Stomach (tissue), 8 donors: ENCODE measurements at regions not wholly inside any gene's neighbourhood (a gene's known extent, or its start where the extent isn't known, plus 50 kb on each side); places are given as distances from the start of the nearest gene placed in this dataset.

Experiments
- DNase-seq, 2 donors: peaks; one replicate each; pipeline versions ENCODE4 v3.0.0 to v3.0.0-alpha.2; 2013 to 2019
- H3K27ac ChIP-seq, 5 donors: fragments of 200-600 bp in 4 of 5; sonication (generic) in 4 of 5; one replicate each; pipeline ENCODE4 v1.5.1; 2013 to 2019; ENCODE audit warnings: mild to moderate bottlenecking in 1 of 5, moderate library complexity in 1 of 5
- H3K27me3 ChIP-seq, 3 donors: fragments of 200-600 bp; sonication (generic); one replicate each; pipeline ENCODE4 v1.5.1; 2017 to 2019; ENCODE audit warnings: mixed run types in 1 of 3
- H3K36me3 ChIP-seq, 4 donors: fragments of 200-600 bp; sonication (generic); 1 replicate in 3 of 4; 2 replicates in 1 of 4; pipeline ENCODE4 v1.5.1; 2016 to 2019
- H3K4me1 ChIP-seq, 4 donors: fragments of 200-600 bp; sonication (generic); one replicate each; pipeline ENCODE4 v1.5.1; 2016 to 2019
- H3K4me3 ChIP-seq, 4 donors: fragments of 200-600 bp; sonication (generic) in 3 of 4; one replicate each; pipeline ENCODE4 v1.5.1; 2016 to 2019; ENCODE audit warnings: mild to moderate bottlenecking in 1 of 4
- H3K9me3 ChIP-seq, 4 donors: fragments of 200-600 bp; sonication (generic); one replicate each; pipeline ENCODE4 v1.5.1; 2016 to 2019
- EP300 ChIP-seq: sonication (generic); formaldehyde crosslinking; IDR thresholded peaks from one replicate; pipeline ENCODE4 v1.6.1; 2017; ENCODE audit warnings: antibody characterized with exemption
- POLR2A ChIP-seq, 4 donors: fragments of 450-650 bp; IDR thresholded peaks; one replicate each; pipeline ENCODE4 v1.6.1; 2016; ENCODE audit warnings: antibody characterized with exemption in 4 of 4, control low read depth in 2 of 4, mild to moderate bottlenecking in 1 of 4, moderate library complexity in 1 of 4
- POLR2AphosphoS5 ChIP-seq, 3 donors: sonication (generic); formaldehyde crosslinking; IDR thresholded peaks; one replicate each; pipeline ENCODE4 v1.6.1; 2016; ENCODE audit warnings: antibody characterized with exemption in 3 of 3
- WGBS, 5 donors: extraction: QIAGEN DNeasy Blood & Tissue Kit in 3 of 5; methylation state at CpG; one replicate each; pipeline versions ENCODE4 v1.1.5 to v1.1.7; 2013 to 2018; 5-methylcytosine and 5-hydroxymethylcytosine counted together
- intact Hi-C: fragments of 100-400 bp; cut with DNase I; formaldehyde crosslinking; loops from one replicate; pipeline ENCODE4 v1.15.1; 2023; ENCODE audit warnings: low total_unique reads
- TF ChIP-seq, protein P1 (sequence below), 7 experiments: fragments of 450-650 bp in 4 of 7; fragments of 200-600 bp in 3 of 7; sonication (generic) in 3 of 7; IDR thresholded peaks; one replicate each; pipeline ENCODE4 v1.5.1; 2016 to 2019; ENCODE audit warnings: antibody characterized with exemption in 7 of 7, control low read depth in 2 of 7, mild to moderate bottlenecking in 1 of 7
- donor health status: healthy with polysubstance abuse.
- donor health status: Bipolar disorder and iron deficiency.
- donor health status: healthy.

DNA sequence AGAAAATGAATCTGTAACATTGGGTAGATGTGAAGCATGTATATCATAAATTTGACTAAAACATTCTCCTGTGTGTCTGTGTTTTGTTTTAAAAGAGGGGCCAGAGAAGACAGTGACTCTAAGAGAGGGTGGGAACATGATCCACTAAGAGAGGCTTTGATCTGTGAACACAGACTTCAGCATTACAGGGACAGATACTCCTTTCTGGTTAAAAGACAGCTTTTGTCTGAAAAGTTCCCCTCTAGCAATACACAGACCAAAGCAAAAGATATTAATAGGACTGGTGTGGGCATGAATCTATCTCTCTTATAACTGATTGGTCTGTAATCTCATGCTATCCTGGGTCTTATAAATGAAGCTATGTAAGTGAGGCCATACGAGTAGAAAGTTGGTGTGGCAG, 150.9 kb downstream of the NUDT12 start:
- no peaks in the 10 kb centered on the region for H3K36me3 ChIP-seq
- H3K4me1 ChIP-seq, result no peaks in the 10 kb centered on the region
- no peaks in the 10 kb centered on the region for H3K27me3 ChIP-seq
- no peaks in the 10 kb centered on the region for H3K9me3 ChIP-seq
- intact Hi-C loops, result no loop called here
- no peak overlapping the region for H3K27ac ChIP-seq
- TF ChIP-seq EP300 (no peak), POLR2AphosphoS5 (IDR thresholded peaks at IDR 0.05) (no peak), POLR2A (IDR thresholded peaks at IDR 0.05) (no peak)
- TF ChIP-seq, protein P1, sequence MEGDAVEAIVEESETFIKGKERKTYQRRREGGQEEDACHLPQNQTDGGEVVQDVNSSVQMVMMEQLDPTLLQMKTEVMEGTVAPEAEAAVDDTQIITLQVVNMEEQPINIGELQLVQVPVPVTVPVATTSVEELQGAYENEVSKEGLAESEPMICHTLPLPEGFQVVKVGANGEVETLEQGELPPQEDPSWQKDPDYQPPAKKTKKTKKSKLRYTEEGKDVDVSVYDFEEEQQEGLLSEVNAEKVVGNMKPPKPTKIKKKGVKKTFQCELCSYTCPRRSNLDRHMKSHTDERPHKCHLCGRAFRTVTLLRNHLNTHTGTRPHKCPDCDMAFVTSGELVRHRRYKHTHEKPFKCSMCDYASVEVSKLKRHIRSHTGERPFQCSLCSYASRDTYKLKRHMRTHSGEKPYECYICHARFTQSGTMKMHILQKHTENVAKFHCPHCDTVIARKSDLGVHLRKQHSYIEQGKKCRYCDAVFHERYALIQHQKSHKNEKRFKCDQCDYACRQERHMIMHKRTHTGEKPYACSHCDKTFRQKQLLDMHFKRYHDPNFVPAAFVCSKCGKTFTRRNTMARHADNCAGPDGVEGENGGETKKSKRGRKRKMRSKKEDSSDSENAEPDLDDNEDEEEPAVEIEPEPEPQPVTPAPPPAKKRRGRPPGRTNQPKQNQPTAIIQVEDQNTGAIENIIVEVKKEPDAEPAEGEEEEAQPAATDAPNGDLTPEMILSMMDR (IDR thresholded peaks at IDR 0.05), result no peak
- 38 to 78% (median 59%) methylated on average over 1 of the region's 1 CpG for WGBS, 5 donors
- DNase-seq, result no peak
- no peak overlapping the region for H3K4me3 ChIP-seq

DNA sequence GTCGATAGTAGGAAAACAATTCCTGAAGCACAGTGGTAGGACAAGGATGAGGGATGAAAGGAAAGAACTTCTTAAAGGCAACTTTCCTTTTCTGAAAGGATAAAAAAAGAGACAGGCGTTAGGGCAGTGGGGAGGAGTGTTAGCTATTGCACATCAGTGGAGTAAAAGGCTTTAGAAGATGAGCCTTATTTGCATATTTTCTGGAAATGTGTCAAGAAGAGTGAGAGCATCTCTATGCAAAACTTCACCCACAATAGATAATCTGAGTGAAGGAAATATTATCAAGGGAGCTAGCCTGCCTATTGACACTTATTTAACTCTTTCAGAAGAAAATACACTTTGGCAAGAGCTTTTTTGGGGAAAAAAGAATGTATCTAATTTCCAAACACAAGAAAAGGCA, 151.6 kb downstream of the MACIR start:
- no peaks in the 10 kb centered on the region for H3K27me3 ChIP-seq
- no peak for TF ChIP-seq POLR2AphosphoS5 (IDR thresholded peaks at IDR 0.05)
- no peak for TF ChIP-seq POLR2A (IDR thresholded peaks at IDR 0.05)
- no peak for TF ChIP-seq EP300
- TF ChIP-seq, protein P1 (IDR thresholded peaks at IDR 0.05), result no peak
- no peaks in the 10 kb centered on the region for H3K9me3 ChIP-seq
- WGBS, 5 donors, result 58 to 75% (median 72%) methylated on average over 2 of the region's 2 CpGs
- DNase-seq, result no peak
- no peak overlapping the region for H3K4me3 ChIP-seq
- no peaks in the 10 kb centered on the region for H3K4me1 ChIP-seq
- no peak overlapping the region for H3K27ac ChIP-seq
- no peaks in the 10 kb centered on the region for H3K36me3 ChIP-seq
- intact Hi-C loops, result no loop called here

DNA sequence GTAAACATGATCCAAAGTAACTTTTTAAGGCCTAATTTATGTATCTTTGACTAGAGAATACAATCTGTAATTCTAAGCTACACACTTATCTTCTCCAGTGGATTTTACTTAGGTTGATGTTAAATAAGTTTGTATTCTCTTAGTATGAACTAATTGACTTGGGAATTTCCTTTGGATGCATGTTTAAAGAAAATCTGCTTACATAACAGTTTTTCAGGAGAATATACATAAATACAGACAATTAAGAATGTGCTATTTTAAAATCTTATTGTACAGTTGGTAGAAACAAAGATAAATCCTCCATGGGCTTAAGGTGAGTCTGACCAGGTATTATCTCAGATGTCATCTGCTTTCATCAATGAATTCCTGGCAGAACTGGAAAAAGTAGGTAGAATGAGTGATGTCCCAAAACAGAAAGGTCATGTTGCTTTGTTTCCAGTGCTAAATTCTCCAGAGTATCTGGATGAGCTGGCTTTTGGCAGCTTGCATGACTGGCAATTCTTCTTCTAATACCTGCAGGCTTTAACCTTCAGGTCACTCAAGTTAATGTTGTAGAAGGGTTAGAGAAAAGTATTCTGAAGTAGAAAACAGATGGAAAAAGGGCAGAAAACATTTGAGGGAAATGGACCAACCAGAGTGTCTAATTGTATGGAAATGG, 150.6 kb downstream of the MACIR start:
- intact Hi-C loops, result no loop called here
- H3K9me3 ChIP-seq, result no peaks in the 10 kb centered on the region
- H3K4me3 ChIP-seq, result no peak overlapping the region
- H3K4me1 ChIP-seq, result no peaks in the 10 kb centered on the region
- H3K36me3 ChIP-seq, result no peaks in the 10 kb centered on the region
- DNase-seq, result no peak
- no peaks in the 10 kb centered on the region for H3K27me3 ChIP-seq
- TF ChIP-seq, protein P1 (IDR thresholded peaks at IDR 0.05), result no peak
- TF ChIP-seq EP300 (no peak), POLR2A (IDR thresholded peaks at IDR 0.05) (no peak), POLR2AphosphoS5 (IDR thresholded peaks at IDR 0.05) (no peak)
- H3K27ac ChIP-seq, result no peak overlapping the region

DNA sequence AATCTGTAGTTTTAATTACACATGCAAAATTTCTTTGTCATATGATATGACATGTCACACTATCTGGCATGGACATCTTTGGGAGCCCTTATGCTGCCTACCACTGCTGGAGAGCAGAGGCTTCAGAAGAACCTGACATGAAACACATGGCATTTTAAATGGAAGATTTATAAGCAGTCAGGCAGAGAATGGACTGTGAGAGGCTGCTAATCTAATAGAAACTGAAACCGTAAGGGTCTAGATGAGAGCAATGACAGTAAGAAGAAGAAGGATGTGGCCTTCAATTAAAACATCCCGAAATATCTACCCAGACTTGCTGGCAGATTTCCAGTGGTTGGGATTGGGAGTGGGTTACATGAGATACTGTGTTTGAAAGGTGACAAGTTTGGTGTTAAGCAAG, 149.8 kb downstream of the MACIR start:
- WGBS, 5 donors, result 69 to 90% (median 79%) methylated on average over 2 of the region's 2 CpGs
- Histone ChIP-seq H3K4me1 (no peaks in the 10 kb centered on the region), H3K9me3 (no peaks in the 10 kb centered on the region), H3K4me3 (no peak overlapping the region), H3K27ac (no peak overlapping the region), H3K27me3 (no peaks in the 10 kb centered on the region), H3K36me3 (no peaks in the 10 kb centered on the region)
- no peak for DNase-seq
- intact Hi-C loops, result no loop called here
- TF ChIP-seq, protein P1 (IDR thresholded peaks at IDR 0.05), result no peak
- TF ChIP-seq EP300 (no peak), POLR2A (IDR thresholded peaks at IDR 0.05) (no peak), POLR2AphosphoS5 (IDR thresholded peaks at IDR 0.05) (no peak)
